Astrocyte (in vitro differentiated cells and primary cell): ENCODE measurements at regions not wholly inside any gene's neighbourhood (a gene's known extent, or its start where the extent isn't known, plus 50 kb on each side); places are given as distances from the start of the nearest gene placed in this dataset.

ENCODE experiments used
- CTCF ChIP-seq: IDR thresholded peaks from 2 replicates; pipeline ENCODE4 v1.5.1; 2011; ENCODE audit warnings: low read depth, mild to moderate bottlenecking, inconsistent platforms, low read length, moderate library complexity; ENCODE audit not compliant: insufficient read depth
- EZH2 ChIP-seq: IDR thresholded peaks from 2 replicates; pipeline ENCODE4 v1.6.1; 2012; ENCODE audit warnings: mild to moderate bottlenecking, low read length, inconsistent platforms; ENCODE audit not compliant: insufficient read depth

GRCh38 chr9:95669253-95669652, 152.5 kb upstream of the PTCH1 start:
- TF ChIP-seq CTCF (no peak), EZH2 (no peak)
